Stimulated activated CD8-positive, alpha-beta memory T cell treated with anti-CD3 and anti-CD28 coated beads, Interleukin-12 subunit alpha, Interleukin-12 subunit beta, amount 100 ng/mL, for 1 hour (primary cell): ENCODE measurements at regions not wholly inside any gene's neighbourhood (a gene's known extent, or its start where the extent isn't known, plus 50 kb on each side); places are given as distances from the start of the nearest gene placed in this dataset.

Experiments used
- DNase-seq: peaks from one replicate; pipeline ENCODE4 v3.0.0-alpha.2; 2020; ENCODE audit warnings: low read depth

DNA sequence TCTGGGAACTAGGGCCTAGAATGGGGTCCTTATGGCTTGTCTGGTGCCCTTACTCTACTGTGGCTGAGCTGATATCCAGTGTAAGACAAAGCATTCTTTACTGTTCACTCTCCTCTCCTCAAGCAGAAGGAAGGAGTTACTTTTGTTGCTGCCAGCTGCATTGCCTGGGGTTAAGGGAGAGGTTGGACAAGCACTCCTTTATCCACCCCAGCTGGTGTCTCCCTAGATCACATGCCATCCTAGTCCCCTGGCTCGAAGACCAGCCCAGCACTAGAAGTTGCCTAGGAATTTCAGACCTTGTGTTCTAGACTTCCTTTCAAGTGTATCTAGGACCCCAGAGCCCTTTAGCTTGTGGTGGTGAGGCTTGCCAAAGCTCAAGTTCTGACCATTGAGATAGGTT is 1051.5 kb upstream of the C9orf72 start:
- no peak for DNase-seq

- no peak for DNase-seq
Observed at GRCh38 chr9:28628031-28628430, 1054.8 kb upstream of the C9orf72 start.

DNA sequence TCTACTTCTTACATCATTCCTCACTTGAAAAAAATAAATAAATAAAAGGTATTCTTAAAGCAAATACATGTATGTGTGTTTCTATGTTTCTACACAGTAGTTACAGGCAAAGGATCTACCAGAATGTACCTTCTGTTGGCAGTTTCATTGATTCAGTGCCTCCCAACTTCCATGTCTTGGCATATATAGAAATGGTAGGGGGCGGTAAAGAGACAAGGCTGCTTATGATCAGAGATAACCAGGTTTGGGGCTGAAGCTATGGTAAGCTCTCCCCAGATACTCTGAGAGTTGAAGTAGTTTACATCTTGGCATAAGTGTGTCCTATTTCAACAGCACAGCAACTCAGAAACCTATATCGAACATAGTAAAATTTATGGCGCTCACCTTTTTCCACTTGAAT is 1075.4 kb upstream of the C9orf72 start:
- no peak for DNase-seq

- DNase-seq, result no peak
Observed at GRCh38 chr9:28650327-28650726, 1077.0 kb upstream of the C9orf72 start.

DNA sequence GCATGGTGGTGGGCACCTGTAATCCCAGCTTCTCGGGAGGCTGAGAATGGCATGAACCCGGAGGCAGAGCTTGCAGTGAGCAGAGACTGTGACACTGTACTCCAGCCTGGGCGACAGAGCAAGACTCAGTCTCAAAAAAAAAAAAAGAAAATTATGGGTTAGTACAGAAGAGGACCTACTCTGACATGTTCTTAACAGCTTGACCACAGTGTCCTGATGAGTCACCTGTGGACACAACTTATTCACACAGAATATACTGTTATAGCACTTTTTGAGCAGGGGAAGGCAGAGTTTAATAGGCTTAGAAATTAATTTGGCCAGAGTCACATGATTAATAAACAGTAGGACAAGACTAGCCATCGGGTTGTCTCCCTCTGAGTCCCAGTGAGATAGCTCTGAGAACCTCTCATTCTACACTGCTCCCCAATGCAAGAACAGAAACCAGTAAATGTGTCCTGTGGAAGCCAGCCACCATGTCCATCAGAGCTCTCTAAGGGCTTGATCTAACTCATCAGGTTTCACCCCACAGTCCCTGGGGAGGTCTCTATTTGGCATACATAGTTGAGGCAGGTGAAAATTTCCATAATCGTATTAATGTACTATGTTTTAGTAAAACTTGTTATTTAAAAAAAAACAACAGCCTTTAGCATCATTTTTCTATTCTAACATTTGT is 1077.9 kb upstream of the C9orf72 start:
- no peak for DNase-seq

DNA sequence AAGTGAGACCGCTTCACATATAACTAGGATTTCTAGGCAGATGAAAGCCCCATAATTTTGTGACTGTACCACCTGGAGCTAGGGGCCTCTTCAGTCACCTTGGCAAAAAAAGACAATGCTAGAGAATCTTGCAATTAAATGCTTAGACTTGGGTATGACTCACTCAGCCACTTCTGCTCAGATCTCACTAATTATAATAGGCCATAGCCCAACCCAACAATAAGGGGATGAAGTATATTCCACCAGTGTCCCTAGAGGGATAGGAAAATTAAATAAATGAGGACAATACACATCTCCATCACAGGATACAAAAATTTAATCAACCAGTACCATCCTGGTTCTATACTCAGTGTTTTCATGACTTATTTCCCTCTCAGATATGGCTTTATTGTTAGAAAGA is 1079.9 kb upstream of the C9orf72 start:
- no peak for DNase-seq

- DNase-seq, result no peak
Observed at GRCh38 chr9:28656727-28657126, 1083.4 kb upstream of the C9orf72 start.

DNA sequence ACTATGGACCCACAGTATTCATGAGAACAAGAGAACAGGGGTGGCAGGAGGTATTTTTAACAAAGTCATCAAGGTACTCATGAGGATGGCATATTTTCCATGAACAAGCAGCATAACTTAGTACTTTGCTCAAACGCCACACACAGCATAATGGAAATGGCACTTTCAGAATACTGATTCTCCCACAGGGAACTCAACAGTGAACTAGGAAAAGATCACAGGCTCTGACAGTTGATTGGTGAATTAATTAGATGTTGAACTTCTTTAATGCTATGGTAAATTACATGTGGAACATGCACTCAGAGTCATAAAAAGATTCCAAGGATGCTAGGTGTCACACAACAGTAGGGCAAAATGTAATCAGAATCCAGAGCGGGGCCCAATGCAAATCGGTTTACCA is 1088.6 kb upstream of the C9orf72 start:
- DNase-seq, result no peak

DNA sequence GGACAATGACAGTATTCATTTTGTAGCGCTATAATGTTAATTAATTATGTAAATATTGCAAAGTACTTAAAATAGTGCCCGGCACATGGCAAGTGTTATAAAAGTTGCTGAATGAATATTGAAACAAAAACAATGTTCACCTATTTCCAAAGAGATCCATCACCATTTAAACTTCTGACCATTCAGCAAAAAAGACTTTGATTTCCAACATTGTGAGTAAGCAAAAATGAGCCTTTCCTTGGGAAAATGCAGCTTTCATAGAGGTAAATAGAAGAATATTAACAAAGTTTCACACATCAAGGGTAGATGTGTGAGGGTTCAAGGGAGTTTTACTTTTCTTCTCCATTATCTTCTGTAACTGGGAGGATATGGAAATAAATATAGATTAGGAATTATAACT is 1089.4 kb upstream of the C9orf72 start:
- no peak for DNase-seq

- no peak for DNase-seq
Observed at GRCh38 chr9:28668158-28668557, 1094.9 kb upstream of the C9orf72 start.

DNA sequence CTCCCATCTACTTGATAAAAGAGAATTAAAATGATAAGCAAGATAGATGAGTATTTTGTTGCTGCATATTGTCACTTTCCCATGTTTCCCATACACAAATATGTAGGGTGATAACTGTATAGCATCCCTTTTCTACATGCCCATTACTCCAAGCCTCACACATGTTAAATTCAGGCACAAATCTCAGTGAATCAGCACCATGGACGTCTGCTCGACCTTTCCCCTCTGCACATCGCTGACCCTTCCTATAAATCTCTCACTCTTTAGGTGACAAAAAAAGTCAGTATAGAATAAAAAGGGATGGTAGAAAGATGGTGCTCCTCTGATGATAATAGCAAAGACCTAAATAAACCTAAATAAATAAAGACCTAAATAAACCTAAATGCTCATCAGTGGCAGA is 1097.7 kb upstream of the C9orf72 start:
- no peak for DNase-seq

GRCh38 chr9:28678097-28678496 is 1104.8 kb upstream of the C9orf72 start:
- DNase-seq, result no peak

DNA sequence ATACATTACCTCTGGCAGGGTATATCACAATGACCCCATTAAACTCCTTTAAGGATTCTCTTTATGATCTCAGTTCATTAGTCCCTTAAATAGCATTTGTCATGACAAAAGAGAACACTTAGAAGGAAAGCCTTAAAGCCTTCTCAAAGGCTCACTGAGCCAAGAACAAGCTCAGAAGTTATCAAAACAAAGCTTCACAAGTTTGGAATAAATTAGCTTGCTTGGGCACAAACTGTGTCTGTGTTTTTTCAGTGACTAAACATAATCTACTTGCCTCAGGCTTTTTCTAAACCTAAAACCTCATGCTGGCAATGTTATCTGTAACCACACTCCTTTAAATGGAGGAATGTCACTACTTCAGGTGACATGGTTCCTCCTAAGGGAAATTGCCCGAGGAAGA is 1114.9 kb upstream of the C9orf72 start:
- no peak for DNase-seq

DNA sequence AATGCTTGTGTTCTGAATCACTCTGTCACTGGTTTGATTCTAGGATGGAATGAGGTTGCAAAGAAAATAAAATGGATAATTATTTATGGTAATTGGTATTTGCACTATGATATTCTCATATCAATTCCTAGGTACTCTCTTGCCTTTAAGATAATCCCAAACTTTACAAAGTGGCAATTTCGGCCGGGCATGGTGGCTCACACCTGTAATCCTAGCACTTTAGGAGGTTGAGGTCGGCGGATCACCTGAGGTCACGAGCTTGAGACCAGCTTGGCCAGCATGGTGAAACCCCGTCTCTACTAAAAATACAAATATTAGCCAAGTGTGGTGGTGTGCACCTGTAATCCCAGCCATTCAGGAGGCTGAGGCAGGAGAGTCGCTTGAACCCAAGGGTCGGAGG is 1118.7 kb upstream of the C9orf72 start:
- no peak for DNase-seq

DNA sequence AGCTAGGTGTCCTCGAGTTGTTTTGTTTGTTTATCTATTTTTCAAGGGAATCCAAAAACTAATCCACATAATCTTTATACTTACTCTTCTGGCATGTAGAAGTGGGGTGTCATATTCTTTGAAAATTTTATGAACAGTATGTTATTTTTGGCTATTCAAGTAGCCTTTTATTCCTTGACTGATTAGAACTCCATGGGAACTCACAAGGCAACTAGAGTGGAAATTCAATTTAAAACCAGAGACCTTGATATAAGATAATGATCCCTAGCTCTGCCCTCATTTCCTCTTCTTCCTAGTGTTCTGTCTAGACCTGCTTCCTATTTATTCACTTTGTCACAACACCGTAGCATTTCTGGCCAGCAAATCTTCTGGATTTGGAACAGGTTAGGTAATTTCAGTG is 1123.7 kb upstream of the C9orf72 start:
- DNase-seq, result no peak

DNA sequence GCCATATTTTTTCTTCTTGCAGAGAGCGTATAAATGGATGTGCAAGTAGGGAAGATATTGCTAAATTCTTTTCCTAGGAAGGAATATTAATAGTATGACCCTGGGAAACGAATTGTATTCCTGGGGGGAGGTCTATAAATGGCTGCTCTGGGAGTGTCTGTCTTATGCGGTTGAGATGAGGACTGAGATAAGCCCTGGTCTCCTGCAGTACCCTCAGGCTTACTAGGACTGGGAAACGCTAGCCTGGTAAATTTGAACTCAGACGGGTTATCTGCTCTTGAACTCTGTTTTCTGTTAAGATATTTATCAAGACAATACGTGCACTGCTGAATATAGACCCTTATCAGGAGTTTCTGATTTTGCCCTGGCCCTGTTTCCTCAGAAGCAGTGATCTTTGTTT is 1126.4 kb upstream of the C9orf72 start:
- DNase-seq, result no peak

DNA sequence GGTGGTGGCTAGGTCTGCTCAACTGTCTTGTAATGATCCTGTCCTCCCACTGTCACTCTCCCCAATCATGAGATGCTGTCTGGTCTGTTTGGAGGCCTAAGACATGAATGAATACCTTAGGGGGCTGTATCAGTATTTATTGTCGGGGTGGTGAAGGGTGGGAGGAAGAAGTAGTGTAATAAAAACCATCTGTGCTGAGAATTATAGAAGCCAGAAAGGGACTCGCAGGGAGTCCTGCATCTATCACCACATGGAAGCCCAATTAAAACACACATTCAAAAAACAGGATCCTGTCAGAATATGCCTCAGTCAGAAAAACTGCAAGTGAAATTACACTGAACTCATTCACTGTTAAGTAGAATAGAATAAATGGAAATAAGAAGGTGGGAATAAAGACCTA is 1134.3 kb upstream of the C9orf72 start:
- DNase-seq, result no peak

- DNase-seq, result no peak
Observed at GRCh38 chr9:28714188-28714587, 1140.9 kb upstream of the C9orf72 start.

- DNase-seq, result no peak
Observed at GRCh38 chr9:28718226-28718625, 1144.9 kb upstream of the C9orf72 start.

- DNase-seq, result no peak
Observed at GRCh38 chr9:28720746-28721145, 1147.5 kb upstream of the C9orf72 start.

DNA sequence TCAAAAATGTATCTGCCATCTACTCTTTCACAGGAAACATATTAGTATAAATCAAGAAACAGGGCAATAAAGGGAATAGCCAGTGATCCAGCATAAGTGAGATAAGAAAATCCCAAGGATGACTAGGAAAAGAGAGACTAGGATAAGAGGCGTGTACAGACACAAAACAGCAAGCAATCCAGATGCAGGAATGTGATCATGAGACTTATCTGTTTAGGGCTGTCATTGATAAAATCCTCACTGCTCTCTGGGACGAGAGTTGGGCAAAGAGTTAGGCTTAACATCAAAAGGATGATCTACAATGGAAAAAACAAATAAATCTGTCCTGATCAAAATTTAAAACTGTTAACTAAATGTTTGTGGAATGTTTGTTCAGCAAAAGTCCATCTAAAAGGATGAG is 1156.8 kb upstream of the C9orf72 start:
- DNase-seq, result no peak

GRCh38 chr9:28735738-28736342 is 1162.6 kb upstream of the C9orf72 start:
- no peak for DNase-seq

DNA sequence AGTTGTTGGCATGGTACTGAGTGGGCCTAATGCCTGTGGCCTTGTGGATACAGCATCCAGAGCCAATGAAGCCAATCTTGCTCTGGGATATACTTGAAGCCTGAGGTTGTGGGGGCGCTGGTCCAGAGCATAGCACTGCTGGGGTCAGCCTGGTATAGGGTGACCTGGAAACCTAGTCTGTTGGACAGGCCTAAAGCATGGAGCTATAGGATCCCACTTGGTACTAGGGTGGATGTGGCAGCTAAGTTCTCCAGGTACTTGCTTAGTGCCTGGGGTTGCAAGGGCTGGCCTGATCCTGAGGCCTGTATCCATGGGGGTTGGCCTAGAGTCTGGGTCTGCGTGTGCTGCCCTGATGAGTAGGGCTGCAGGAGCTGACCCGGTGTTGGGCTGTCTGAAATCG is 1168.2 kb upstream of the C9orf72 start:
- DNase-seq, result no peak

GRCh38 chr9:28747351-28747985 is 1174.2 kb upstream of the C9orf72 start:
- DNase-seq, result no peak
